Glutamatergic neuron (in vitro differentiated cells): ENCODE measurements at regions not wholly inside any gene's neighbourhood (a gene's known extent, or its start where the extent isn't known, plus 50 kb on each side); places are given as distances from the start of the nearest gene placed in this dataset.

ENCODE experiments used
- DNase-seq: peaks from one replicate; pipeline ENCODE4 v3.0.0; 2022
- H3K27ac Mint-ChIP-seq: one replicate; pipeline ENCODE4 v1.8.0; 2020; ENCODE audit warnings: mild to moderate bottlenecking, mixed read lengths, inconsistent platforms; ENCODE audit not compliant: unreplicated experiment
- H3K27me3 Mint-ChIP-seq: one replicate; pipeline ENCODE4 v1.8.0; 2020; ENCODE audit warnings: mild to moderate bottlenecking, moderate library complexity, mixed read lengths, inconsistent platforms; ENCODE audit not compliant: unreplicated experiment
- H3K36me3 Mint-ChIP-seq: one replicate; pipeline ENCODE4 v1.8.0; 2020; ENCODE audit warnings: mild to moderate bottlenecking, mixed read lengths, inconsistent platforms; ENCODE audit not compliant: unreplicated experiment
- H3K4me1 Mint-ChIP-seq: one replicate; pipeline ENCODE4 v1.8.0; 2020; ENCODE audit warnings: mild to moderate bottlenecking, low read depth, mixed read lengths, inconsistent platforms; ENCODE audit not compliant: unreplicated experiment
- H3K4me3 Mint-ChIP-seq: one replicate; pipeline ENCODE4 v1.8.0; 2020; ENCODE audit warnings: mild to moderate bottlenecking, mixed read lengths, inconsistent platforms; ENCODE audit not compliant: unreplicated experiment
- H3K9me3 Mint-ChIP-seq: one replicate; pipeline ENCODE4 v1.8.0; 2020; ENCODE audit warnings: mild to moderate bottlenecking, moderate library complexity, mixed read lengths, inconsistent platforms; ENCODE audit not compliant: unreplicated experiment
- CTCF ChIP-seq: fragments of 200-600 bp; sonication (generic); IDR thresholded peaks from one replicate; pipeline ENCODE4 v1.5.0; 2021; ENCODE audit not compliant: partially characterized antibody, unreplicated experiment

DNA sequence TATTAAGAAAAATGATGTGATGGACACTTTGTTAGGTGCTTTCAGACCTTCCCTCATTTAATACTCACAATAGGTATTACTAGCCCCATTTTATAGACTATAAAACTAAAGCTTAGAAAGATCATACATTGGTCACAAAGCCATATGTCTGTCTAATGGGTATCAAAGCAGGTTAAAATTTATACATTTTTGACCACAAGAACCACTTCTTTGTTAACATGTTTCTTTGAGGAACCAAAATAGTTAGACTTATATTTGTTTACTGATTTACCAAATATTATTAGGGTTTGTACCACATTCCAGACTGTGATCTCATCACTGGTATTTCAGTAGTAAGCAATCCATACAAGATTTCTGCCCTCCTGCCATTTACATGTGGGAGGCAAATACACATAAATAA lies 363.3 kb downstream of the NAF1 start:
- Mint-ChIP-seq H3K36me3 (no peaks in the 10 kb centered on the region), H3K4me3 (no peak overlapping the region), H3K9me3 (peaks cover 1% of the 10 kb centered on the region), H3K27me3 (no peaks in the 10 kb centered on the region), H3K4me1 (no peaks in the 10 kb centered on the region), H3K27ac (no peak overlapping the region)
- DNase-seq, result no peak
- TF ChIP-seq CTCF, result no peak

GRCh38 chr4:162797108-162797507 lies 369.6 kb downstream of the NAF1 start:
- Mint-ChIP-seq H3K27ac (no peak overlapping the region), H3K9me3 (peaks cover 1% of the 10 kb centered on the region), H3K27me3 (no peaks in the 10 kb centered on the region), H3K4me3 (no peak overlapping the region), H3K36me3 (no peaks in the 10 kb centered on the region), H3K4me1 (no peaks in the 10 kb centered on the region)
- no peak for TF ChIP-seq CTCF
- DNase-seq, result no peak

- DNase-seq, result no peak
- no peaks in the 10 kb centered on the region for H3K27me3 Mint-ChIP-seq
- no peaks in the 10 kb centered on the region for H3K4me1 Mint-ChIP-seq
- H3K36me3 Mint-ChIP-seq, result no peaks in the 10 kb centered on the region
- H3K4me3 Mint-ChIP-seq, result no peak overlapping the region
- no peaks in the 10 kb centered on the region for H3K9me3 Mint-ChIP-seq
- no peak overlapping the region for H3K27ac Mint-ChIP-seq
- TF ChIP-seq CTCF, result no peak
Measured at GRCh38 chr4:162793571-162793970, 373.1 kb downstream of the NAF1 start.

DNA sequence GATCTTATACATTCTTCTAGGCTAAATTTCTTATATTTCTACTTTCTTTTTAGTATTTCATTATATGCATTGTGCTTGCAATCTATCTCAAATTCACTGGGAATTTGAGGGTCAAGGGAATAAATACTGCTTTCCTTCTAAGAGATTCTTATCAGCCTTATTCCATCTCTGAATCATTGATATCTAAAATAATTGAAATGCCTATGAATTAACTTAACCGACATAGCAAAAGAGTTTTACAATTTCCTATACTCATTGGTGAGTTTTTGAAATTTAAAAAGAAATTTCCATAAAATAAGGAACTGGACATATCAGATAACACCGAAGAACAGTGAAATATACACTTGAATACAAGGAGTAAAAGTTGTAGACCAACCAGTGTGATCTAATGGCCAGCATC lies 373.7 kb downstream of the NAF1 start:
- no peak for DNase-seq
- H3K27ac Mint-ChIP-seq, result no peak overlapping the region
- no peak overlapping the region for H3K4me3 Mint-ChIP-seq
- H3K4me1 Mint-ChIP-seq, result no peaks in the 10 kb centered on the region
- no peak for TF ChIP-seq CTCF
- H3K9me3 Mint-ChIP-seq, result no peaks in the 10 kb centered on the region
- no peaks in the 10 kb centered on the region for H3K27me3 Mint-ChIP-seq
- H3K36me3 Mint-ChIP-seq, result no peaks in the 10 kb centered on the region

GRCh38 chr4:162791226-162791625 lies 375.5 kb downstream of the NAF1 start:
- no peak overlapping the region for H3K4me3 Mint-ChIP-seq
- DNase-seq, result no peak
- TF ChIP-seq CTCF, result no peak
- no peak overlapping the region for H3K27ac Mint-ChIP-seq
- no peaks in the 10 kb centered on the region for H3K9me3 Mint-ChIP-seq
- no peaks in the 10 kb centered on the region for H3K4me1 Mint-ChIP-seq
- no peaks in the 10 kb centered on the region for H3K36me3 Mint-ChIP-seq
- H3K27me3 Mint-ChIP-seq, result no peaks in the 10 kb centered on the region
